ENCODE measurements at regions not wholly inside any gene's neighbourhood (a gene's known extent, or its start where the extent isn't known, plus 50 kb on each side); places are given as distances from the start of the nearest gene placed in this dataset.
"Not testable (repeated sequence)": the region's sequence is repeated elsewhere in the genome, so short reads cannot be mapped to it uniquely, and the experiment has no call there.

GRCh38 chr1:219560856-219561255 lies 52.0 kb downstream of the ZC3H11B start:
- DNase-seq = no peak

- no peak for DNase-seq
Measured at GRCh38 chr1:219559899-219560298, 53.0 kb downstream of the ZC3H11B start.

- DNase-seq = no peak
Measured at GRCh38 chr1:219555806-219556205, 57.1 kb downstream of the ZC3H11B start.

DNA sequence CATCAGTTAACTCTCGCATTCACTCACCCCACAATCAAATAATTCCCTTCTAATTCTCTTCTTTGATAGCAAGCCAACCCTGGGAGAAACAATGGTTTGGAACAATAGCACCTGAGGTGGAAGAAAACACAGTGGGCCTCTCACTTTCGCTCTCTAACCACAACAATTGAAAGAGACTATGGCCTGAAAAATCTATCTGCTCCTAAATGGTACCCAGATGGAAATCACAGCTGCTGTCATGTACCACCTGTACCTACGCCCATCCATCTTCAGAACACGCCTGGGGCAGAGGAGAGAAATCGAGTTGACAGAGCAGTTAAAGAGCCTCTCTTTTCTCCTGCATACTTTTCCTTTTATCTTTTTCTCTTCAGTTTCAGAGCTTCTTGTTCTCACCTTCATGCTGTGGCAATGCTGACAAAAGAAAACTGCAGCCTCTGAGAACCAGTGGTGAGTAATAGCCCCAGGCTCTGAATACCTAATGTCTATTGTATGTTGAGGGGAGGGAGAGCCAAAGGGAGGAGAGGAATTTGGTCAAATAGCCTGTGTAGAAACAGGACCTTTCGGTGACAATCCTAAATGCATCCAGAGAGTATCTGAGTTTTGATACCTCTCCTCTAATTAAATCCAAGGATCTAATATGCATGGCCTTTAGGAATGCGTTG lies 57.7 kb downstream of the ZC3H11B start:
- DNase-seq = no peak

DNA sequence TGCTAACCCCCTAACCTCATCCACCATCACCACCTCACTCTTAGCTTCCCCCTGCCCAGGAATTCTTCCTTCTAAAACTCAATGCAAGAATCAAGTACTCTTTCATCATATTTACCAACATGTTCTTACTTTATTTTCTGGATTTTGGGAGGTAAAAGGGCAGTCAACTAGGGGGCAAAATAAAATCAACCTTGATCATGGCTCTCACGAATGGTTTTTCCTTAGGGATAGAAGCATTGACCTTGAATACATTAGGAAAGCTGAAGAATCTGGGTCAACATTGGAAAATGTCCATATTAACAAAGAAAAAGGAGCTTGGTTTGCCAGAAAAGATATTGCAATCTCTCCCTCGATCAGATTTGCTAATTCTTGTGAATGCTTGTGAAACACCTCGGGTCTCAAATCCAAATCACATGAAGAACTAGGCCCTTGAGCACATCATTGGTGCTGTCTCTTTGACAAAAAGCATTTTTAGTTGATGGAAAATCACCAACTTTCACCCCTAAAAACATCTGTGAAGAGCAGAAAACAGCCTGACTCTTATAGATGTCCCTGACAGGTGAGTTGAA lies 58.9 kb downstream of the ZC3H11B start:
- no peak for DNase-seq

GRCh38 chr1:219550201-219550600 lies 62.7 kb downstream of the ZC3H11B start:
- no peak for DNase-seq

DNA sequence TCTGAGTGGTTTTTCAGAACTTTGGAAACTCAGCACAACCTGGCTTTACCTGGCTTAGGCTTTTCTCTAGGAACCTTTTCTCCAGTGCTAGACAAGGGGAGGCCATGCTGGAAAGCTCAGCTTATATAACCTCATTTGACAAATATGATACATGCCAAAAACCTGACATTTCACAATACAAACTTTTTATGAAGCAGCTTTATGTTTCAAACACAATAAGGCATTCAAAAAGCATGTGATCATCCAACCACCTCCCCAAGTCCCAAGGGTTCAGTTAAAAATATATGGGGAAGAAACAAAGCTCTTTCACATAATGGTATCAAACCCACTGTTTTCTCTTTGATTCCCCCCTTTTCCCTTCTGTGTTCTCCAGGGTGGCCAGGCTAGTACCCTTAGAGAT lies 63.7 kb downstream of the ZC3H11B start:
- DNase-seq = no peak

DNA sequence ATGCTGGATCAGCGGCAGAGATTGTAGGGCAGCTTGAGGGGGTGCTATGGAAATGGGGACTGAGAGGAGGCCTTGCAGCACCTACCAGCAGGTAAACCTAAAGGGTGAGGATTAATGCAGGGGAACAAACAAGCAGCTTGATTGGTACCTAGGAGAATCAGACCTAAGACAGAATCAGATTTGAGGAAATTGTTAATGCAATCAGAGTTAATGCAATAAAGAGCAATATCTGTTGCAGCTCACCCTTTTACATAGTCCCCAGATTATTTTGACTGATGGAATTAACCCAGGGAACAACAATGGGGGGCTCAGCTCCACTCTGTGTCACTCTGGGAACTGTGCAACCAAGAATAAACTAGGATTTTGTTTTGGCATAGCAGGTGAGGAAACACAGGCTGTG lies 64.5 kb downstream of the ZC3H11B start:
- no peak for DNase-seq

DNA sequence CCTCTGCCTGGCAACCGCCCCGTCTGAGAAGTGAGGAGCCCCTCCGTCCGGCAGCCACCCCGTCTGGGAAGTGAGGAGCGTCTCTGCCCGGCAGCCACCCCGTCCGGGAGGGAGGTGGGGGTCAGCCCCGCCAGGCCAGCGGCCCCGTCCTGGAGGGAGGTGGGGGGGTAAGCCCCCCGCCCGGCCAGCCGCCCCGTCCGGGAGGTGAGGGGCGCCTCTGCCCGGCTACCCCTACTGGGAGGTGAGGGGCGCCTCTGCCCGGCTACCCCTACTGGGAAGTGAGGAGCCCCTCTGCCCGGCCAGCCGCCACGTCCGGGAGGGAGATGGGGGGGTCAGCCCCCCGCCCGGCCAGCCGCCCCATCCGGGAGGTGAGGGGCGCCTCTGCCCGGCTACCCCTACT lies 67.1 kb downstream of the ZC3H11B start:
- not testable (repeated sequence) for DNase-seq

DNA sequence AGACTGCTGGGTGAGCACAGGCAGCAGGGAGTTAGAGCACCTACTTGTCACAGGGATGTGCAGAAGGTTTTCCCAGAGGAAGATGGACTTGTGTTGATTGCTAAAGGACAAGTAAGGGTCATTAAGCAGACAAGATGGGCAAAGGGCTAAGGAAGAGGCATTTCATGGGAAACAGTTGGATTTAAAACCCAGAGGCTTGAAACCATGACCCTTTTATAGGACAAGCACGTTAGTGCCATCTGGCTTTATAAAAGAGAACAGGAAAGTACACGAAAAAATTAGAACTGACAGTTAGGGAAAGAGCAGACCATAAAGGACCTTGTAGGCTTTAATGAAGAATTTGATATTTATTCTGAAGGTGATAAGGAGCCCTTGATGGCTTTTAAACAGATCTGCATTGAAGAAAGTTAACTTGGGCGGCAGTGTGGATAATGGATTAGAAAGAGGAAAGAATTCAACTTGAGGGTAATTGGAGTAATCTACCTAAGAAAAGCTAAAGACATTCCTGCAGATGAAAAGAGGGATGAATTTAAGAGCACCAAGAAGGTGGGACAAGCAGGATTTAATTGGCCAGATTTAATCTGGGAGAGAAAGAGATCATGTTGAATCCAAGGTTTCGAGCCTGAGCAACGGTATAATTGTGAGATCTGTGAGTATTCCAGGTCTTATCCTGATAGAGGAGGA lies 68.6 kb downstream of the ZC3H11B start:
- DNase-seq = no peak

DNA sequence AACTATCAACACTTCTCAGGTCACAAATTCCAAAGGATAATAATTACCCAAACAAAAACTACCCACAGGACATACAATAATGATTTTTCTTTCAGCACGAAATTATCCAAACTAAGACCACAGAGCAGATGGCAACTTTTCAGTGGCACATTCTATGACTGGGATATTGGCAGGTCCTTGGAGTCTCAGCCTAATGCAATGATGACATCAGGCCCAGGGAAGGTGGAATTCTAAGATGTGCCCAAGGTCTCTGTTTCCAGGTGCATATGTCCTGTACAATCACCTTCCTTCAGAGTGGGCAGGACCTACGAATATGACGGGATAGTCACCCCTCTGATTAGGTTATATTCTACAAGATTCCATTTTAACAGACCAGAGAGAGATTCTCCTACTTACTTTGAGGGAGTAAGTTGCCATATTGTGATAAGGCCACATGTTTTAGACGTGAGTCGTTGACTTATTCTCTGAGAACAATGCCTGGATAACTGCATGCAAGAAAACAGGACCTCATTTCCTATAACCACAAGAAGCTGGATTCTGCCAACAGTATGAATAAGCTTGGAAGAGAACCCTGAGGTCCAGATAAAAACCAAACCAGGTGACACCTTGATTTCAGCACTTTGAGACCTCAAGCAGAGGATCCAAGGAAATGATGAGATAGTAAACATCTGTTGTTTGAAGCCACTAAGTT lies 69.9 kb downstream of the ZC3H11B start:
- no peak for DNase-seq

GRCh38 chr1:219541946-219542345 lies 71.0 kb downstream of the ZC3H11B start:
- no peak for DNase-seq

DNA sequence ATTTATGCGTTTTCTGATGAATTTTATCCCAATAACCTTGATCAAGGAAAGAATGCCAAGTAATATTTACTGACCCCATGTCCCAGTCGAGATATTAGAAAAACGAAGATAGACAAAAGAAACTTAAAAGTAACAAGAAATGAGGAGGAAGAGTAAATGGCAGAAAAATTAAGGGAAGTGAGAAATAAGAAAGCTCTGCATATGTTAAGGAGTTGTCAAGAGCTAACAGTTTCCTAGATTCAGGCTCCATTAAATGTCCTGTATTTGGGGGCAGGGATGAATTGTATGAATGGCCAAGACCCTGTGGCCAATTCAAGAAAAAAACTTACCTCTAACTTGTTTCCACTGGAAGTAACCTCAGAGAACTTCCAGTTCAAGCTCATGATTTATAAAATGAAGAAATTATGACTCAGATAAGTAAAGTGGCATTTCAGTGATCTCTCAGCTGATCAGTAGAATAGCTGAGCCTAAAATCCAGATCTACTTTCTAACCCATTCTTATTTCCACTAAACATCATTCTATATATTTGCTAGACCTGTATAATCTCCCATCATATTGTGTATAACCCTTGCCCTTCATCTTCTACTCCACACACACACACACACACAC lies 73.2 kb downstream of the ZC3H11B start:
- DNase-seq = no peak

GRCh38 chr1:219538886-219539285 lies 74.0 kb downstream of the ZC3H11B start:
- DNase-seq = no peak

DNA sequence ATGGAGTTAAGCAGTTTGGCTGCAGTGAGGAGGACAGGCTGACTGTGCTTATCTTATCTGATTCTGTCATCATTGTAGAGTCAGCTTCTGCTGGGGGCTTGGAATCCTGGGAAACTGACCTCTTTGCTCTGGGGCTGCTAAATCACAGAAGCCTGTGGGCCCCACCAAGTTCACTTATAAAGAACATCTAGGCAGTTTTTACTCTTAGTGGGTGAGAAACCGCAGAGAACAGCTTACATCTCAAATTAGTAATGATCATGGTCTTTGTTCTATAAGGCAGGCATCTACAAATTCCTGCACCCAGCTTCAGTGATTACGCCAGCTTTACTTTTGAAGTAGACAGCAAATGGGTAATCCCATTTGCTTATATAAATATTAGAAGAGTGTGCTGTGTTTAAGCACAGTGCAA lies 75.7 kb downstream of the ZC3H11B start:
- DNase-seq = no peak

GRCh38 chr1:219536038-219536437 lies 76.9 kb downstream of the ZC3H11B start:
- DNase-seq = no peak

DNA sequence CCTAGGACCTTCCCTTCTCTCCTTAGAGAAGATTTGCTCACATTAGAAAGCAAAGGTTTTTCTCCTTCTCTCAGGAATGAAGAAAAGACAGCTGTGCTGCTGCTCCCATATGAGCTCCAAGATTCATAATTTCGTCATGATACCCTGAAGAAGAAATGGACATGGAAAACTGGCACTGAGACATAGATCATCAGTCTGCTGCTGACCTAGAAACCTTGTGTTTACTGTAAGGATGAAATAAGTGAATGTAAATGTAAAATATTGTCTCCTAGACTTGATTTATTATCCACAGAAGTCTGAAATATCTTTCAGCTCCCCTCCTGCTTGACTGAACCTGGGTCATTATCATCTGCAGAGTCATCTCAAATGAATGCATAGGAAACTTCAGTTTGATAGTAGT lies 77.9 kb downstream of the ZC3H11B start:
- DNase-seq = no peak

DNA sequence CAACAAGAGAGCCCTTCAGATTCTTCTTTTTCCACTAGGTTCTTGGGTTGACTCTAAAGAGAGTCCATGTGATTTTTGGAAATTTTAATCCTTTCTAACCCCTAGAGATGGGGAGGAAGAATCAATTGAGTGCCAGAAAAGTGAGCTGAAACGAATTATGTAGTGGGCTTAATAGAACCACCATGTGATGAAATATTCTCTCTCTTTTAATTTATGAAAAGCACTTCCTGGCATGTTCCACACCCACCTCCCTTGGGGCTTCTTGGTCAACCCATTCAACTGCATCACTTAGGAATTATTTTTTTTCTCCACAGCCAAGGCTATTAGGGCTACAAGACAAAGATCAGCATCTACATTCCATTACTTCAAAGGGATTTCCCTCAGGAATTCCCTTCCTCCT lies 79.6 kb downstream of the ZC3H11B start:
- no peak for DNase-seq

GRCh38 chr1:219529116-219529515 lies 83.8 kb downstream of the ZC3H11B start:
- DNase-seq = no peak

DNA sequence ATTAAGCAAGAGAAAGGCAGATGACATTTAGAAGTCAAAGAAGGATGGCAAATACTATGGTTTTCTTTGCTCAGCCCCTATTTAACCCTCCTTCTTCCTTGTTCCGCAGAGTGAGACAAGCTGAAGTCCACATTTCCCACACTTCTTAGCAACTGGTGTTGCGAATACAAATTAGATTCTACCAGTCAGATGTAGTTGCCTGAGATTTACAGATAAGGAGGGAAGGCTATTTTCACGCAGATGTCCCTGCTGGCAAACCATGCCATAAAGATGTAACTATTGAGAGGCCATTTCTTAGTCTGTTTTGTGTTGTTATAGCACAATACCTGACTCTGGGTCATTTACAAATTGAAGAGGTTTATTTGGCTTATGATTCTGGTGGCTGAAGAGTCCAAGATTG lies 84.3 kb downstream of the ZC3H11B start:
- DNase-seq = no peak

DNA sequence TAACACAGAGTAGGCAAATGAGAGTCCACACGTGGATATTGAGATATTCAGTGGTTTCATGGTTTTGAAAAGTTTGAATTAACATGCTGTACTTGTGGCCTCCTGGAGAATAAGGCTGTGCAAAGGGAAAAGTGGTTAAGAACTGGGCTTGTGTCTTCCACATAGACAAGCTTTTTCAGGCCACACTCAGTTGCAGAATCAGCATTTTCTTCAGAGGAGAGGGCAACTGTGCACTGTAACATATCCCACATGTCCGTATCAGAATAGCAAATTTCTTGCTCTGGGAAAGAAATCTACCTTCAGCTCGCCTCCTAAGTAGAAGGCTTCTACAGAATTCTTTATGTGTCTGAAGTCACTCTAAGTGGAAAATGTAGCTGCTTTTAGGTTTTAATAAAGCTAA lies 84.9 kb downstream of the ZC3H11B start:
- DNase-seq = no peak

GRCh38 chr1:219526074-219526473 lies 86.8 kb downstream of the ZC3H11B start:
- no peak for DNase-seq

DNA sequence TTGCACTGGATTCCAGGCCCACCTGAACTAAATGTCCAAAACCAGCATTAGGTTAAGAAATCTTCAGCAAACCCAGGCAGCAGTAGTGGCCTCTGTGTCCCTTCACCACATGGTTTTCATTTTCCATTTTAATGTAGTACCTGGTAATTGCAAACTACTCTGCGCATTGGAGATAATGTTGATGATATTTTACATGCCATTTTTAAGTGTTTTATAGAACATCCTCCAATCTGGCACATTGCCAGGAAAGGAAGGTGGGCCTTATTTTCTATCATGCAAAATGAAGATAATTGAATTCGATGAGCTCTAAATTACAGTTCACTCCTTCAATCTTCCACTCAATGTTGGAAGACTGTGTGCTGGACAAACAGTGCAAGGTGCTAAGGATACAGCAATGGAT lies 89.5 kb downstream of the ZC3H11B start:
- DNase-seq = no peak

- DNase-seq = no peak
Measured at GRCh38 chr1:219521325-219521724, 91.6 kb downstream of the ZC3H11B start.
